Trophoblast cell (in vitro differentiated cells and primary cell): ENCODE measurements at regions not wholly inside any gene's neighbourhood (a gene's known extent, or its start where the extent isn't known, plus 50 kb on each side); places are given as distances from the start of the nearest gene placed in this dataset.

Source experiments
- DNase-seq, 2 donors: peaks; one replicate each; pipeline ENCODE4 v3.0.0-alpha.2; 2016
- H2AFZ ChIP-seq: 2 replicates; pipeline ENCODE4 v1.6.1; 2013; ENCODE audit warnings: low read length, moderate library complexity, mild to moderate bottlenecking; ENCODE audit not compliant: insufficient read depth, poor library complexity
- H2AK5ac ChIP-seq: 2 replicates; pipeline ENCODE4 v1.6.1; 2013; ENCODE audit warnings: mild to moderate bottlenecking, low read length
- H2BK120ac ChIP-seq: 2 replicates; pipeline ENCODE4 v1.6.1; 2013; ENCODE audit warnings: low read length, mild to moderate bottlenecking, moderate library complexity; ENCODE audit not compliant: insufficient read depth, poor library complexity
- H2BK12ac ChIP-seq: 2 replicates; pipeline ENCODE4 v1.6.1; 2013; ENCODE audit warnings: mild to moderate bottlenecking, low read length, moderate library complexity
- H2BK5ac ChIP-seq: 2 replicates; pipeline ENCODE4 v1.6.1; 2013; ENCODE audit warnings: low read length, low read depth, moderate library complexity, mild to moderate bottlenecking; ENCODE audit not compliant: poor library complexity
- H3K14ac ChIP-seq: 2 replicates; pipeline ENCODE4 v1.6.1; 2013; ENCODE audit warnings: mild to moderate bottlenecking, low read length
- H3K18ac ChIP-seq: 2 replicates; pipeline ENCODE4 v1.6.1; 2013; ENCODE audit warnings: mild to moderate bottlenecking, low read length
- H3K23ac ChIP-seq: 2 replicates; pipeline ENCODE4 v1.6.1; 2013; ENCODE audit warnings: low read length
- H3K27ac ChIP-seq: 2 replicates; pipeline ENCODE4 v1.5.1; 2013; ENCODE audit warnings: low read depth, mild to moderate bottlenecking, inconsistent platforms, low read length, moderate library complexity
- H3K27me3 ChIP-seq: 2 replicates; pipeline ENCODE4 v1.6.1; 2013; ENCODE audit warnings: inconsistent platforms, mild to moderate bottlenecking, low read length, moderate library complexity; ENCODE audit not compliant: insufficient read depth
- H3K36me3 ChIP-seq, 2 experiments: 1 replicate in 1 of 2; 2 replicates in 1 of 2; pipeline ENCODE4 v1.6.1; 2013; ENCODE audit warnings: low read length in 2 of 2, mild to moderate bottlenecking in 2 of 2, moderate library complexity in 1 of 2; ENCODE audit not compliant: insufficient read depth in 2 of 2, control insufficient read depth in 1 of 2
- H3K4ac ChIP-seq: 2 replicates; pipeline ENCODE4 v1.6.1; 2013; ENCODE audit warnings: low read depth, mild to moderate bottlenecking, low read length, moderate library complexity
- H3K4me1 ChIP-seq, 2 experiments: 1 replicate in 1 of 2; 2 replicates in 1 of 2; pipeline ENCODE4 v1.6.1; 2013; ENCODE audit warnings: low read length in 2 of 2, mild to moderate bottlenecking in 2 of 2, moderate library complexity in 1 of 2; ENCODE audit not compliant: insufficient read depth in 2 of 2, control insufficient read depth in 1 of 2
- H3K4me2 ChIP-seq: 2 replicates; pipeline ENCODE4 v1.6.1; 2013; ENCODE audit warnings: inconsistent platforms, mild to moderate bottlenecking, low read length, moderate library complexity
- H3K4me3 ChIP-seq: 2 replicates; pipeline ENCODE4 v1.5.1; 2013; ENCODE audit warnings: mild to moderate bottlenecking, low read depth, low read length, inconsistent platforms
- H3K79me1 ChIP-seq: one replicate; pipeline ENCODE4 v1.6.1; 2013; ENCODE audit warnings: low read length
- H3K79me2 ChIP-seq: 2 replicates; pipeline ENCODE4 v1.6.1; 2013; ENCODE audit warnings: low read length, mild to moderate bottlenecking; ENCODE audit not compliant: control insufficient read depth, insufficient read depth, poor library complexity
- H3K9ac ChIP-seq: 2 replicates; pipeline ENCODE4 v1.6.1; 2013; ENCODE audit warnings: mild to moderate bottlenecking, low read length
- H3K9me3 ChIP-seq: 2 replicates; pipeline ENCODE4 v1.6.1; 2013; ENCODE audit warnings: low read depth, mild to moderate bottlenecking, control low read depth, inconsistent platforms, low read length; ENCODE audit not compliant: insufficient read depth
- H4K12ac ChIP-seq: 2 replicates; pipeline ENCODE4 v1.6.1; 2013; ENCODE audit warnings: low read depth, mild to moderate bottlenecking, low read length, moderate library complexity
- H4K8ac ChIP-seq: 2 replicates; pipeline ENCODE4 v1.6.1; 2013; ENCODE audit warnings: low read depth, mild to moderate bottlenecking, low read length, moderate library complexity
- H4K91ac ChIP-seq: one replicate; pipeline ENCODE4 v1.6.1; 2013; ENCODE audit warnings: low read depth, mild to moderate bottlenecking, low read length, moderate library complexity
- WGBS: extraction: QIAGEN DNeasy Blood & Tissue Kit; methylation state at CpG from one replicate; pipeline ENCODE4 v1.1.7; 2013; ENCODE audit warnings: missing lambda C conversion rate; ENCODE audit not compliant: insufficient read length, insufficient coverage; ENCODE audit errors: extremely low coverage; 5-methylcytosine and 5-hydroxymethylcytosine counted together

GRCh38 chr22:48721395-48721669, 1106.3 kb downstream of the BRD1 start:
- Histone ChIP-seq H3K27ac (no peak overlapping the region), H3K18ac (no peak overlapping the region), H2AK5ac (no peak overlapping the region), H3K23ac (no peak overlapping the region), H3K14ac (no peak overlapping the region), H3K36me3 (no peaks in the 10 kb centered on the region), H2AFZ (no peak overlapping the region), H4K8ac (no peak overlapping the region), H3K4ac (no peak overlapping the region), H3K79me1 (no peaks in the 10 kb centered on the region), H3K4me1 (peaks cover 7 to 9% of the 10 kb centered on the region in 2 experiments), H3K9me3 (peaks cover 2% of the 10 kb centered on the region), H3K9ac (no peak overlapping the region), H2BK12ac (no peak overlapping the region), H4K12ac (no peak overlapping the region), H3K79me2 (no peaks in the 10 kb centered on the region), H3K27me3 (no peaks in the 10 kb centered on the region), H2BK5ac (no peak overlapping the region), H2BK120ac (no peak overlapping the region), H3K4me2 (no peak overlapping the region), H4K91ac (no peak overlapping the region), H3K4me3 (no peak overlapping the region)
- WGBS, result no CpG with 5 or more reads among the region's 3 CpGs
- no peak for DNase-seq

DNA sequence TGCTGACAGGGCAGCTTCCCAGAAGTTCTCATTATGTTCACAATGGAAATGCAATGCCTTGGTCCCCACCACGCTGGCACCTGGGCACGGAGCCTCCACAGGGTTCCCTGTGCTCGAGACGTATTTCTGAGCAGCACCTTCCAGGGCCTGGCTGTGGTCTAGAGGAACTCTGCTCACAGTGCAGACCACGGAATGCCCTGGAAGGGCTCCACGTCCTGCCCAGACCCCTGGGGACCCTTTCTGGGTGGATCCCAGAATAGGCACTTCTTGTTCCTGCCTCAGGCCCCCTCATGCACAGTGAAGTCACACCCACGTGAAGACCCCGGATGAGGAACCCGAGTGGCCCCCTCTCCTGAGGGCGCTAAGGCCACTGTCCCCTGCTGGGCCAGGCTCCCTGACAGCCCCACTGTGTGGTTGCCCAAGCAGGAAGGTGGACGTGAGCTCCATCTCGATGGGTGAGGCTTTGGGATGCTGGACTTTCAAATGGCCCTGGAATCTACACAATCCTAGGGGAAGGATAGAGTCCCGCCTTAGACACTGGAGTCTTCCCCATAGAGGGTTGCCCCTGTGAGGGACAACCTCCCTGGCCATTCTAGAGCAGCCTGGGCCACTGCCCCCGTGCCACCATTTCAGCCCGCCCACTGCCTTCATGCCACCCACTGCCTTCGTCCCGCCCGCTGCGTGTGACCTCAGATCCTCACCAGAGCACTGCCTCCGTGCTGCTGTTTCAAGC, 1106.8 kb downstream of the BRD1 start:
- no peak overlapping the region for H2BK12ac ChIP-seq
- H3K18ac ChIP-seq, result no peak overlapping the region
- no peak for DNase-seq
- H3K79me1 ChIP-seq, result no peaks in the 10 kb centered on the region
- no peak overlapping the region for H3K4ac ChIP-seq
- peaks cover 2% of the 10 kb centered on the region for H3K9me3 ChIP-seq
- no peak overlapping the region for H2BK5ac ChIP-seq
- no peak overlapping the region for H3K14ac ChIP-seq
- H3K9ac ChIP-seq, result no peak overlapping the region
- no peak overlapping the region for H2AFZ ChIP-seq
- no peaks in the 10 kb centered on the region for H3K27me3 ChIP-seq
- no peak overlapping the region for H3K27ac ChIP-seq
- H3K4me3 ChIP-seq, result no peak overlapping the region
- no peak overlapping the region for H3K4me2 ChIP-seq
- no peak overlapping the region for H4K8ac ChIP-seq
- H3K23ac ChIP-seq, result no peak overlapping the region
- H2BK120ac ChIP-seq, result no peak overlapping the region
- no CpG with 5 or more reads among the region's 20 CpGs for WGBS
- H3K4me1 ChIP-seq, result peaks cover 7 to 9% of the 10 kb centered on the region in 2 experiments
- H3K79me2 ChIP-seq, result no peaks in the 10 kb centered on the region
- H3K36me3 ChIP-seq, result no peaks in the 10 kb centered on the region
- no peak overlapping the region for H2AK5ac ChIP-seq
- no peak overlapping the region for H4K12ac ChIP-seq
- H4K91ac ChIP-seq, result no peak overlapping the region

- WGBS, result no CpG with 5 or more reads among the region's 23 CpGs
- no peak overlapping the region for H3K4ac ChIP-seq
- H3K9ac ChIP-seq, result no peak overlapping the region
Measured at GRCh38 chr22:48719978-48720661, 1107.6 kb downstream of the BRD1 start.

GRCh38 chr22:48718818-48719500, 1108.7 kb downstream of the BRD1 start:
- Histone ChIP-seq H3K27me3 (no peaks in the 10 kb centered on the region), H3K9ac (no peak overlapping the region), H2AK5ac (no peak overlapping the region), H3K9me3 (peaks cover 2% of the 10 kb centered on the region), H3K23ac (no peak overlapping the region), H3K79me1 (no peaks in the 10 kb centered on the region), H2BK120ac (no peak overlapping the region), H3K4me3 (no peak overlapping the region), H3K27ac (no peak overlapping the region), H4K8ac (no peak overlapping the region), H3K18ac (no peak overlapping the region), H4K91ac (no peak overlapping the region), H3K4me2 (no peak overlapping the region), H3K79me2 (no peaks in the 10 kb centered on the region), H2BK5ac (no peak overlapping the region), H2AFZ (no peak overlapping the region), H2BK12ac (no peak overlapping the region), H4K12ac (no peak overlapping the region), H3K36me3 (no peaks in the 10 kb centered on the region), H3K4me1 (peaks cover 7 to 9% of the 10 kb centered on the region in 2 experiments), H3K14ac (no peak overlapping the region), H3K4ac (no peak overlapping the region)
- no CpG with 5 or more reads among the region's 22 CpGs for WGBS
- no peak for DNase-seq

More at GRCh38 chr22:48719978-48720661, 1107.6 kb downstream of the BRD1 start:
- no peak overlapping the region for H3K27ac ChIP-seq
- H3K79me2 ChIP-seq, result no peaks in the 10 kb centered on the region
- H3K4me2 ChIP-seq, result no peak overlapping the region
- no peak overlapping the region for H3K23ac ChIP-seq
- no peak for DNase-seq
- no peak overlapping the region for H4K8ac ChIP-seq
- H3K27me3 ChIP-seq, result no peaks in the 10 kb centered on the region
- H2BK5ac ChIP-seq, result no peak overlapping the region
- no peak overlapping the region for H3K18ac ChIP-seq
- H2BK120ac ChIP-seq, result no peak overlapping the region
- peaks cover 2% of the 10 kb centered on the region for H3K9me3 ChIP-seq
- H3K4me3 ChIP-seq, result no peak overlapping the region
- H3K36me3 ChIP-seq, result no peaks in the 10 kb centered on the region
- H4K91ac ChIP-seq, result no peak overlapping the region
- H3K79me1 ChIP-seq, result no peaks in the 10 kb centered on the region
- no peak overlapping the region for H3K14ac ChIP-seq
- no peak overlapping the region for H4K12ac ChIP-seq
- H2AK5ac ChIP-seq, result no peak overlapping the region
- H2BK12ac ChIP-seq, result no peak overlapping the region
- peaks cover 7 to 9% of the 10 kb centered on the region in 2 experiments for H3K4me1 ChIP-seq
- H2AFZ ChIP-seq, result no peak overlapping the region
